Parathyroid adenoma (tissue), 2 donors: ENCODE measurements at regions not wholly inside any gene's neighbourhood (a gene's known extent, or its start where the extent isn't known, plus 50 kb on each side); places are given as distances from the start of the nearest gene placed in this dataset.

ENCODE experiments used
- H2AFZ ChIP-seq: fragments of 300-600 bp; sonication (generic); one replicate; pipeline ENCODE4 v1.7.0; 2017; ENCODE audit warnings: antibody characterized with exemption, mild to moderate bottlenecking
- H3K27ac ChIP-seq: fragments of 300-600 bp; sonication (generic); one replicate; pipeline ENCODE4 v1.7.0; 2017
- H3K27me3 ChIP-seq: fragments of 300-600 bp; sonication (generic); one replicate; pipeline ENCODE4 v1.7.0; 2017; ENCODE audit warnings: low read length; ENCODE audit not compliant: control insufficient read depth, insufficient read depth
- H3K36me3 ChIP-seq: fragments of 300-600 bp; sonication (generic); one replicate; pipeline ENCODE4 v1.7.0; 2017; ENCODE audit warnings: low read length; ENCODE audit not compliant: control insufficient read depth, insufficient read depth
- H3K4me1 ChIP-seq: fragments of 300-600 bp; sonication (generic); one replicate; pipeline ENCODE4 v1.7.0; 2017; ENCODE audit warnings: control low read depth
- H3K4me2 ChIP-seq: fragments of 300-600 bp; sonication (generic); one replicate; pipeline ENCODE4 v1.7.0; 2017; ENCODE audit warnings: low read length
- H3K4me3 ChIP-seq: fragments of 300-600 bp; sonication (generic); one replicate; pipeline ENCODE4 v1.7.0; 2017; ENCODE audit warnings: low read depth, low read length
- H3K79me2 ChIP-seq: fragments of 300-600 bp; sonication (generic); one replicate; pipeline ENCODE4 v1.7.0; 2017; ENCODE audit warnings: control low read depth
- H3K9ac ChIP-seq: fragments of 300-600 bp; sonication (generic); one replicate; pipeline ENCODE4 v1.7.0; 2017; ENCODE audit warnings: mild to moderate bottlenecking
- H3K9me3 ChIP-seq: fragments of 300-600 bp; sonication (generic); one replicate; pipeline ENCODE4 v1.7.0; 2017; ENCODE audit warnings: low read length; ENCODE audit not compliant: control insufficient read depth
- CTCF ChIP-seq: fragments of 300-600 bp; sonication (generic); IDR thresholded peaks from one replicate; pipeline ENCODE4 v1.7.0; 2017; ENCODE audit warnings: antibody characterized with exemption, mild to moderate bottlenecking
- donor health status: primary hyperparathyroidism.

- H3K27me3 ChIP-seq, result no peaks in the 10 kb centered on the region
- H3K4me2 ChIP-seq, result no peak overlapping the region
- no peak overlapping the region for H3K27ac ChIP-seq
- no peak for TF ChIP-seq CTCF
- no peaks in the 10 kb centered on the region for H3K4me1 ChIP-seq
- no peak overlapping the region for H3K4me3 ChIP-seq
- no peaks in the 10 kb centered on the region for H3K9me3 ChIP-seq
- H3K36me3 ChIP-seq, result no peaks in the 10 kb centered on the region
- H2AFZ ChIP-seq, result no peak overlapping the region
- no peak overlapping the region for H3K9ac ChIP-seq
- no peaks in the 10 kb centered on the region for H3K79me2 ChIP-seq
These were observed 100.8 kb upstream of the PLPPR1 start for GRCh38 chr9:100927763-100928162.

DNA sequence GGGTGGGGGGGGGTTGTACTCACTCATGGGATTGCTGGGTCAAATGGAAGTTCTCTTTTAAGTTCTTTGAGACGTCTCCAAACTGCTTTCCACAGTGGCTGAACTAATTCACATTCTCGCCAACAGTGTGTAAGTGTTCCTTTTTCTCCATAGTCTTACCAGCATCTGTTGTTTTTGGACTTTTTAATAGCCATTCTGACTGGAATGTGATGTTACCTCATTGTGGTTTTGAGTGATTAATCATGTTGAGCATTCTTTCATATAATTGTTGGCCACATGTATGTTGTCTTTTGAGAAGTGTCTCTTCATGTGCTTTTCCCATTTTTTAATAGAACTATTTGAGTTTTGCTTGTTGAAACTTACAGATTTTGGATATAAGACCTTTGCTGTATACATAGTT is 94.9 kb upstream of the PLPPR1 start:
- Histone ChIP-seq H3K27ac (no peak overlapping the region), H3K36me3 (no peaks in the 10 kb centered on the region), H3K79me2 (no peaks in the 10 kb centered on the region), H3K9ac (no peak overlapping the region), H2AFZ (no peak overlapping the region), H3K9me3 (no peaks in the 10 kb centered on the region), H3K4me2 (no peak overlapping the region), H3K27me3 (no peaks in the 10 kb centered on the region), H3K4me1 (no peaks in the 10 kb centered on the region), H3K4me3 (no peak overlapping the region)
- no peak for TF ChIP-seq CTCF

DNA sequence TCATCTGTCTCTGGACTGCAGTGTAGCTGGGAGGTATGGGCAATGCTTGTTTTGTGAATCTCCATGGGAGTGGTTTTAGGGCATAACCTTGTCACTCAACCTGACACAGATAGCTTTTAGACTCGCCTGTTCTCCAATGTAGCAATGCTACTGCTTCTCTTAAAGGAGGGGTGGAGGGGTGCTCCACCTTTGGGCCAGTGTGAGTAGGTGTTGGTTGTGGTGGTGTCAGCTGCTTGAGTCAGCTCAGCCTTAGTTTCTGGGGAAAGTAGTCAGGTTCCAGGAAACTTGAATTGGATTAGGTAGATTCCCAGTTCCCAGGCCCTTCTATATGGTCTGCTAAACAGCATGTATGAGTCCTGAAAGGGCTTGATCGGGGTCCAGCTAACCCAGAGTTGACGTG is 91.1 kb upstream of the PLPPR1 start:
- no peak for TF ChIP-seq CTCF

GRCh38 chr9:100938507-100938906 is 90.0 kb upstream of the PLPPR1 start:
- Histone ChIP-seq H3K36me3 (no peaks in the 10 kb centered on the region), H3K4me1 (no peaks in the 10 kb centered on the region), H3K4me2 (no peak overlapping the region), H3K27ac (no peak overlapping the region), H3K9ac (no peak overlapping the region), H3K27me3 (no peaks in the 10 kb centered on the region), H3K79me2 (no peaks in the 10 kb centered on the region), H2AFZ (no peak overlapping the region), H3K9me3 (no peaks in the 10 kb centered on the region), H3K4me3 (no peak overlapping the region)
- TF ChIP-seq CTCF, result no peak

More for the DNA sequence above, 91.1 kb upstream of the PLPPR1 start:
- Histone ChIP-seq H3K9ac (no peak overlapping the region), H3K36me3 (no peaks in the 10 kb centered on the region), H3K4me2 (no peak overlapping the region), H3K27me3 (no peaks in the 10 kb centered on the region), H3K27ac (no peak overlapping the region), H2AFZ (no peak overlapping the region), H3K4me1 (no peaks in the 10 kb centered on the region), H3K79me2 (no peaks in the 10 kb centered on the region), H3K9me3 (no peaks in the 10 kb centered on the region), H3K4me3 (no peak overlapping the region)

DNA sequence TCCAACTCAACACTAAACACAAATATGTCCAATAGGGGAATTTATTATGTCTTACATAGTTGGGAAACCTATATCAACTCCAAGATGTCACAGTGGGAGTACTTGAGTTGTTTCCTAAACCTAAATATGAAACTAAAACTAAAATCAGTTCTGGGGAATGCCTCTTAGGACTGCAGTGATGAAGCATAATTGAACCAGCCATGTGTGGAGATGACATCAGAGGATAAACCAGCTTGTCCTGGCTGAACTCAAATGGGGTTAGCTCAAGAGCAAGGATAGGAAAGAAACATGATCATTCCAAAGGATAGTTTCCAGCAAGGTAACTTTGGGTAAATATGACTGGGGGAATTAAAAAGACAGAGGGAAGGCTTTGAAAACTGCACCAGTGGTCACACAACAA is 88.9 kb upstream of the PLPPR1 start:
- H3K27me3 ChIP-seq, result no peaks in the 10 kb centered on the region
- TF ChIP-seq CTCF, result no peak

More for the DNA sequence above, 88.9 kb upstream of the PLPPR1 start:
- no peak overlapping the region for H3K27ac ChIP-seq
- H3K4me1 ChIP-seq, result no peaks in the 10 kb centered on the region
- H3K36me3 ChIP-seq, result no peaks in the 10 kb centered on the region
- H3K4me3 ChIP-seq, result no peak overlapping the region
- no peak overlapping the region for H3K9ac ChIP-seq
- no peak overlapping the region for H3K4me2 ChIP-seq
- H3K79me2 ChIP-seq, result no peaks in the 10 kb centered on the region
- no peak overlapping the region for H2AFZ ChIP-seq
- no peaks in the 10 kb centered on the region for H3K9me3 ChIP-seq
